GM23248 (cell line): ENCODE measurements at regions not wholly inside any gene's neighbourhood (a gene's known extent, or its start where the extent isn't known, plus 50 kb on each side); places are given as distances from the start of the nearest gene placed in this dataset.
"Not testable (repeated sequence)": the region's sequence is repeated elsewhere in the genome, so short reads cannot be mapped to it uniquely, and the experiment has no call there.

Experiments
- DNase-seq: peaks from one replicate; pipeline ENCODE4 v3.0.0-alpha.2; 2015
- H2AFZ ChIP-seq: fragments of 200-600 bp; sonication (generic); 2 replicates; pipeline ENCODE4 v1.6.1; 2016; ENCODE audit warnings: antibody characterized with exemption
- H3F3A ChIP-seq: fragments of 200-600 bp; sonication (generic); 2 replicates; pipeline ENCODE4 v1.6.1; 2016; ENCODE audit warnings: mild to moderate bottlenecking, antibody characterized with exemption, mixed run types; ENCODE audit not compliant: insufficient read depth
- H3K27ac ChIP-seq: fragments of 200-600 bp; sonication (generic); 2 replicates; pipeline ENCODE4 v1.5.1; 2016; ENCODE audit warnings: mild to moderate bottlenecking
- H3K27me3 ChIP-seq: fragments of 200-600 bp; sonication (generic); replicated peaks from 2 replicates; pipeline ENCODE4 v1.6.1; 2016; ENCODE audit warnings: mild to moderate bottlenecking; ENCODE audit not compliant: insufficient read depth
- H3K36me3 ChIP-seq: fragments of 200-600 bp; sonication (generic); 2 replicates; pipeline ENCODE4 v1.6.1; 2016; ENCODE audit warnings: low read depth, mild to moderate bottlenecking
- H3K4me1 ChIP-seq: fragments of 200-600 bp; sonication (generic); 2 replicates; pipeline ENCODE4 v1.6.1; 2016; ENCODE audit warnings: mild to moderate bottlenecking; ENCODE audit not compliant: insufficient read depth
- H3K4me2 ChIP-seq: fragments of 200-600 bp; sonication (generic); one replicate; pipeline ENCODE4 v1.6.1; 2016; ENCODE audit warnings: mild to moderate bottlenecking; ENCODE audit not compliant: unreplicated experiment
- H3K4me3 ChIP-seq: fragments of 200-600 bp; sonication (generic); 2 replicates; pipeline ENCODE4 v1.5.1; 2016; ENCODE audit warnings: mild to moderate bottlenecking
- H3K79me2 ChIP-seq: fragments of 200-600 bp; sonication (generic); 2 replicates; pipeline ENCODE4 v1.6.1; 2016; ENCODE audit warnings: mild to moderate bottlenecking; ENCODE audit not compliant: insufficient read depth
- H3K9ac ChIP-seq: fragments of 200-600 bp; sonication (generic); 2 replicates; pipeline ENCODE4 v1.6.1; 2016; ENCODE audit warnings: mild to moderate bottlenecking
- H3K9me2 ChIP-seq: fragments of 200-600 bp; sonication (generic); 2 replicates; pipeline ENCODE4 v1.6.1; 2016; ENCODE audit warnings: mixed run types, mild to moderate bottlenecking, moderate library complexity; ENCODE audit not compliant: insufficient read depth
- H3K9me3 ChIP-seq: fragments of 200-600 bp; sonication (generic); one replicate; pipeline ENCODE4 v1.6.1; 2017; ENCODE audit warnings: low read depth
- H4K20me1 ChIP-seq: fragments of 200-600 bp; sonication (generic); 2 replicates; pipeline ENCODE4 v1.6.0; 2016; ENCODE audit not compliant: insufficient read depth
- EZH2 ChIP-seq: fragments of 200-600 bp; sonication (generic); IDR thresholded peaks from 2 replicates; pipeline ENCODE4 v1.6.1; 2018; ENCODE audit warnings: antibody characterized with exemption, mild to moderate bottlenecking; ENCODE audit not compliant: insufficient read depth, poor library complexity, severe bottlenecking
- EZH2phosphoT487 ChIP-seq: fragments of 200-600 bp; sonication (generic); IDR thresholded peaks from 2 replicates; pipeline ENCODE4 v1.6.1; 2018; ENCODE audit warnings: antibody characterized with exemption, moderate library complexity, mild to moderate bottlenecking, low read depth; ENCODE audit not compliant: insufficient read depth
- WGBS, 2 experiments: methylation state at CpG; one replicate each; pipeline ENCODE4 v1.1.6; 2015 to 2017; ENCODE audit warnings: low lambda C conversion rate in 2 of 2, low coverage in 1 of 2; ENCODE audit errors: missing lambda C conversion rate in 2 of 2; 5-methylcytosine and 5-hydroxymethylcytosine counted together
- in situ Hi-C: fragments of 300-500 bp; cut with MboI; formaldehyde crosslinking; loops from 2 replicates; pipeline ENCODE4 v1.15.0; 2020

DNA sequence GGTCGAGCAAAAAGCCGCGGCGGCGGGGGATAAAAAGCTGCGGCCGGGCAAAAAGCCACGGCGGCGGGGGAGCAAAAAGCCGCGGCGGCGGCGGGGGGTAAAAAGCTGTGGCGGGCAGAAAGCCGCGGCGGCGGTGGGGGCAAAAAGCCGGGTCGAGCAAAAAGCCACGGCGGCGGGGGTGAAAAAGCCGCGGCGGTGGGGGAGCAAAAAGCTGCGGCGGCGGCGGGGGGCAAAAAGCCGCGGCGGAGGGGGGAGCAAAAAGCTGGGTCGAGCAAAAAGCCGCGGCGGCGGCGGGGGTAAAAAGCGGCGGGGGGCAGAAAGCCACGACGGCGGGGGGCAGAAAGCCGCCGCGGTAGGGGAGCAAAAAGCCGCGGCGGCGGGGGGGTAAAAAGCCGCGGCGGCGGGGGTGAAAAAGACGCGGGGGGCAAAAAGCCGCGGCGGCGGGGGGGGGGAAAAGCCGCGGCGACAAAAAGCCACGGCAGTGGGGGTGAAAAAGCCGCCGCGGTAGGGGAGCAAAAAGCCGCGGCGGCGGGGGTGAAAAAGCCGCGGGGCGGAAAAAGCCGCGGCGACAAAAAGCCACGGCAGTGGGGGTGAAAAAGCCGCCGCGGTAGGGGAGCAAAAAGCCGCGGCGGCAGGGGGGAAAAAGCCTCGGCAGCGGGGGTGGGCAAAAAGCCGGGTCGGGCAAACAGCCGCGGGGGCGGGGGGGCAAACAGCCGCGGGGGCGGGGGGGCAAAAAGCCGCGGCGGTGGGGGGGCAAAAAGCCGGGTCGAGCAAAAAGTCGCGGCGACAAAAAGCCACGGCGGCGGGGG lies 510.8 kb downstream of the FOXD4L5 start:
- in situ Hi-C loops, H3K9me3 ChIP-seq, H3F3A ChIP-seq, H3K36me3 ChIP-seq, H3K27ac ChIP-seq, H3K4me1 ChIP-seq, H3K4me2 ChIP-seq, H2AFZ ChIP-seq, H3K4me3 ChIP-seq, H3K9me2 ChIP-seq, H4K20me1 ChIP-seq, H3K9ac ChIP-seq, H3K27me3 ChIP-seq, H3K79me2 ChIP-seq: not testable (repeated sequence)
- 2% methylated on average over 95 of the region's 108 CpGs; no CpG with 5 or more reads in 1 of the 2 experiments for whole genome bisulfite sequencing, 2 experiments
- DNase-seq: peak; percentile 0
- TF ChIP-seq EZH2: peak; percentile 72

DNA sequence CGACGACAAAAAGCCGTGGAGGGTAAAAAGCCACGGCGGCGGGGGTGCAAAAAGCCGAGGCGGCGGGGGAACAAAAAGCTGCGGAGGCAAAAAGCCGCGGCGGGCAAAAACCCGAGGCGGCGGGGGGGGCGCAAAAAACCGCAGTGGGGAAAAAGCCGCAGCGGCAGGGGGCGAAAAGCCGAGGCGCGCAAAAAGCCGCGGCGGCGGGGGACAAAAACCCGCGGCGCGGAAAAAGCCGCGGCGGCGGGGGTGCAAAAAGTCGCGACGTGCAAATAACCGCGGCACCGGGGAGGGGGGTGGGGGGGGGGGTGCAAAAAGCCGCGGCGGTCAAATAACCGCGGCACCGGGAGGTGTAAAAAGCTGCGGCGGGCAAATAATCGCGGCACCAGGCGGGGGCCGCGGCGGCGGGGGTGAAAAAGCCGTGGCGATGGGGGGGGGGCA lies 511.5 kb downstream of the FOXD4L5 start:
- Histone ChIP-seq H3K27ac (no peak overlapping the region), H3K9ac (no peak overlapping the region), H3K27me3 (no peaks in the 10 kb centered on the region), H3K9me2 (no peaks in the 10 kb centered on the region), H3K4me1 (no peaks in the 10 kb centered on the region), H2AFZ (no peak overlapping the region), H3K36me3 (no peaks in the 10 kb centered on the region), H3K4me3 (no peak overlapping the region), H3F3A (no peaks in the 10 kb centered on the region), H3K9me3 (no peaks in the 10 kb centered on the region), H4K20me1 (no peaks in the 10 kb centered on the region), H3K4me2 (no peak overlapping the region), H3K79me2 (no peaks in the 10 kb centered on the region)
- WGBS, 2 experiments: 1 to 10% methylated on average over 4 to 59 of the region's 59 CpGs
- in situ Hi-C loops: no loop called here
- no peak for TF ChIP-seq EZH2phosphoT487
- no peak for TF ChIP-seq EZH2
- peak; percentile 17 for DNase-seq

DNA sequence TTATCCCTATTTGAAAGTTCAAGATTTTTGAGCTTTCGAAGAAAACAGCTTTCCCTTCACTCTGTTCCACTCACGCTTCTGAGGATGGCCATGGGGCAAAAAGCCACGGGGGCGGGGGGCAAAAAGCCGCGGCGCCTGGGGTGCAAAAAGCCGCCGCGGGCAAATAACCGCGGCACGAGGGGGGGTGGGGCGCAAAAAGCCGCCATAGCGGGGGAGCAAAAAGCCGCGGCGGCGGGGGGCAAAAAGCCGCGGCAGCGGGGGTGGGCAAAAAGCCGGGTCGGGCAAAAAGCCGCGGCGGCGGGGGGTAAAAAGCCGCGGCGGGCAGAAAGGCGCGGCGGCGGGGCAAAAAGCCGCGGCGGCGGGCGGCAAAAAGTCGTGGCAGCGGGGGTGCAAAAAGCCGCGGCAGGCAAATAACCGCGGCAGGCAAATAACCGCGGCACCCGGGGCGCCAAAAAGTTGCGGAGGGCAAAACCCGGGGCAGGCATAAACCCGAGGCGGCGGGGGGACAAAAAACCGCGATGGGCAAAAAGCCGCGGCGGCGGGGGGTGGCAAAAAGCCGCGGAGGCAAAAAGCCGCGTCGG lies 512.2 kb downstream of the FOXD4L5 start:
- H3K4me1 ChIP-seq, H3K9me3 ChIP-seq, H3F3A ChIP-seq, H2AFZ ChIP-seq, H3K27ac ChIP-seq, H3K9ac ChIP-seq, H3K36me3 ChIP-seq, H3K27me3 ChIP-seq, H3K9me2 ChIP-seq, H3K4me3 ChIP-seq, H4K20me1 ChIP-seq, H3K4me2 ChIP-seq, H3K79me2 ChIP-seq, in situ Hi-C loops: not testable (repeated sequence)
- DNase-seq: peak; percentile 0
- WGBS, 2 experiments: 1% methylated on average over 38 of the region's 67 CpGs; no CpG with 5 or more reads in 1 of the 2 experiments

DNA sequence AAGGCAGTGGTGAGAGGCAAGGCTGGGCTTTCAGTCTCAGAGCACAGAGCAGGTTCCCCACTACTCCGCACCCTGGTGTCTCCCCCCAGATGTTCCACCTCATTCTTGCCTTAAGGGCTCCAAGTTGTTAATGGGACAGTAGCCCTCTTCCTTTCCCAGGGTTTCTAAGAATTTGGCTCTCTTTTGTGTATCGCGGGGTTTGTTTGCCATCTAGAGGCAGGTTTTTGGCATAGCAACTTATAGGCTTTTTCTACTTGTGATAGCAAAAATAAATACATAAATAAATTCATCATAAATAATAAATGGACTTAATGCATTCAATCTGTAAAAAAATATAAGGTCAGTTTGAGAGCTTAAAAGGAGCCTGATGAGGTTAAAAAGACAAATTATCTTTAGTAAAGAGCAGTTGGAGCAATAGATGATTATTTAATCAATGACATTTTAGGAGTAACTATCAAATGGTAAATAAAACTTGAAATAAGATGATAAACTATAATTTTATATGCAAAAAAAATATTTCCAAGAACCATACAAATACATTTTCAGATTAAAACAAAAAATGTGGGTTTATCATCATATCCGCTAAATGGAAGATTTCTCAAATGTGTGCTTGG lies 512.8 kb downstream of the FOXD4L5 start:
- H4K20me1 ChIP-seq, H3K9ac ChIP-seq, H2AFZ ChIP-seq, H3K4me1 ChIP-seq, DNase-seq, H3K4me3 ChIP-seq, H3K27me3 ChIP-seq, H3K79me2 ChIP-seq, H3K27ac ChIP-seq, in situ Hi-C loops, H3K4me2 ChIP-seq, H3F3A ChIP-seq, H3K9me3 ChIP-seq, H3K36me3 ChIP-seq, H3K9me2 ChIP-seq: not testable (repeated sequence)
- 0% methylated on average over 2 to 3 of the region's 4 CpGs for WGBS, 2 experiments
